K562 (cell line): ENCODE measurements at regions not wholly inside any gene's neighbourhood (a gene's known extent, or its start where the extent isn't known, plus 50 kb on each side); places are given as distances from the start of the nearest gene placed in this dataset.

Experiments
- ATAC-seq: fragments of 200-7000 bp; cut with Tn5 transposase; 3 replicates; pipeline ENCODE4 v1.9.1; 2020; ENCODE audit warnings: moderate library complexity
- BruUV-seq: library from RNA; stranded (reverse); fragments of 400-500 nt; replicated peaks from 2 replicates; lab custom pipeline; 2021; lab: Mats Ljungman, UMichigan
- CTCF ChIA-PET: fragments of 300-600 bp; formaldehyde crosslinking; extraction: SDS; loops from one replicate; lab custom pipeline; 2021; ENCODE audit warnings: low intra/inter-chr PET ratio; lab: Yijun Ruan, JAX
- POLR2A ChIA-PET: fragments of 300-600, 350-650 bp; sonication (Branson Sonifier 250); formaldehyde crosslinking; extraction: SDS; loops from one replicate; lab custom pipeline; 2021; ENCODE audit warnings: antibody characterized with exemption, inconsistent platforms; lab: Yijun Ruan, JAX
- DNase-seq, 4 experiments: peaks; one replicate each; pipeline versions ENCODE4 v3.0.0 to v3.0.0-alpha.2; 2011 to 2018; ENCODE audit warnings: low spot score in 3 of 4, mixed read lengths in 3 of 4; ENCODE audit errors: extremely low read depth in 1 of 4
- FAIRE-seq: peaks from 2 replicates; lab custom pipeline; 2011; peaks lifted over from hg19 to GRCh38; lab: Jason Lieb, UNC
- H2AFZ ChIP-seq: 2 replicates; pipeline ENCODE4 v1.6.0; 2011; ENCODE audit warnings: low read depth, low read length, control low read depth, inconsistent platforms
- H3K27ac ChIP-seq: fragments of 200-600 bp; 3 replicates; pipeline ENCODE4 v1.8.0; 2011; ENCODE audit warnings: low read depth, mild to moderate bottlenecking, control low read depth, inconsistent platforms, low read length, moderate library complexity, mixed read lengths; ENCODE audit errors: extremely low read depth
- H3K27me3 ChIP-seq, 2 experiments: fragments of 300-600 bp in 1 of 2; 2 replicates in 1 of 2; 3 replicates in 1 of 2; pipeline versions ENCODE4 v1.6.0 to v1.8.0; 2011; ENCODE audit warnings: inconsistent platforms in 2 of 2, low read length in 2 of 2, mild to moderate bottlenecking in 1 of 2, mixed read lengths in 1 of 2, moderate library complexity in 1 of 2; ENCODE audit not compliant: control insufficient read depth in 2 of 2, insufficient read depth in 2 of 2
- H3K36me3 ChIP-seq: fragments of 300-600 bp; 3 replicates; pipeline ENCODE4 v1.8.0; 2011; ENCODE audit warnings: mild to moderate bottlenecking, low read length, inconsistent platforms; ENCODE audit not compliant: control insufficient read depth, insufficient read depth
- H3K4me1 ChIP-seq, 2 experiments: fragments of 200-600 bp in 1 of 2; replicated peaks in 1 of 2; 2 replicates in 1 of 2; 3 replicates in 1 of 2; pipeline versions ENCODE4 v1.5.1 to v1.8.0; 2011; ENCODE audit warnings: inconsistent platforms in 2 of 2, low read length in 2 of 2, mild to moderate bottlenecking in 1 of 2, mixed read lengths in 1 of 2, moderate library complexity in 1 of 2; ENCODE audit not compliant: control insufficient read depth in 2 of 2, insufficient read depth in 2 of 2
- H3K4me2 ChIP-seq: 2 replicates; pipeline ENCODE4 v1.6.1; 2011; ENCODE audit warnings: low read length, control low read depth, inconsistent platforms, mixed read lengths; ENCODE audit not compliant: insufficient read depth
- H3K4me3 ChIP-seq: fragments of 200-600 bp; sonication (generic), shearing (Covaris generic); 2 replicates; pipeline ENCODE4 v1.5.1; 2016; ENCODE audit warnings: control low read depth, inconsistent platforms
- H3K79me2 ChIP-seq: fragments of 200-600 bp; 3 replicates; pipeline ENCODE4 v1.8.0; 2011; ENCODE audit warnings: low read length, inconsistent platforms; ENCODE audit not compliant: control insufficient read depth, insufficient read depth
- H3K9ac ChIP-seq, 2 experiments: 2 replicates each; pipeline versions ENCODE4 v1.6.0 to v1.6.1; 2011; ENCODE audit warnings: low read depth in 2 of 2, low read length in 2 of 2, control low read depth in 1 of 2, inconsistent platforms in 1 of 2, mild to moderate bottlenecking in 1 of 2, mixed read lengths in 1 of 2; ENCODE audit not compliant: insufficient read depth in 1 of 2
- H3K9me1 ChIP-seq: one replicate; pipeline ENCODE4 v1.6.0; 2011; ENCODE audit warnings: inconsistent platforms, mild to moderate bottlenecking, low read length, moderate library complexity; ENCODE audit not compliant: control insufficient read depth, insufficient read depth
- H3K9me3 ChIP-seq: replicated peaks from 2 replicates; pipeline ENCODE4 v1.5.1; 2011; ENCODE audit warnings: low read depth, low read length, inconsistent platforms; ENCODE audit not compliant: control insufficient read depth, insufficient read depth
- H4K20me1 ChIP-seq: replicated peaks from 2 replicates; pipeline ENCODE4 v1.6.1; 2011; ENCODE audit warnings: low read length, inconsistent platforms, mixed read lengths; ENCODE audit not compliant: control insufficient read depth, insufficient read depth
- ARID3A ChIP-seq: IDR thresholded peaks from 2 replicates; pipeline ENCODE4 v1.6.1; 2012; ENCODE audit warnings: low read depth, low read length, improper control_type of control experiment, borderline replicate concordance
- E2F5 ChIP-seq: sonication (generic); formaldehyde crosslinking; IDR thresholded peaks from 2 replicates; pipeline ENCODE4 v1.8.0; 2022; ENCODE audit warnings: mild to moderate bottlenecking, missing genetic modification reagents
- EP300 ChIP-seq: IDR thresholded peaks from 2 replicates; pipeline ENCODE4 v1.6.1; 2012; ENCODE audit warnings: low read length, improper control_type of control experiment
- NFE2L1 ChIP-seq: fragments of 450-650 bp; IDR thresholded peaks from 2 replicates; pipeline ENCODE4 v1.6.1; 2016; ENCODE audit warnings: missing genetic modification characterization, low read depth, mild to moderate bottlenecking, missing compliant biosample characterization, moderate library complexity, borderline replicate concordance
- ZFP91 ChIP-seq: sonication (generic); formaldehyde crosslinking; IDR thresholded peaks from 2 replicates; pipeline ENCODE4 v1.8.0; 2022; ENCODE audit warnings: mild to moderate bottlenecking, missing genetic modification reagents
- ZNF586 ChIP-seq: fragments of 450-650 bp; formaldehyde crosslinking; conservative IDR thresholded peaks from 2 replicates; pipeline ENCODE4 v1.4.0; 2020; ENCODE audit warnings: mild to moderate bottlenecking, moderate library complexity
- ZNF766 ChIP-seq: fragments of 200-800 bp; sonication (Bioruptor generic); conservative IDR thresholded peaks from 2 replicates; pipeline ENCODE4 v1.6.1; 2016; ENCODE audit warnings: missing genetic modification characterization, missing compliant biosample characterization
- ZNF77 ChIP-seq: fragments of 250-450 bp; sonication (Bioruptor Pico); IDR thresholded peaks from 2 replicates; pipeline ENCODE4 v1.5.0; 2020
- in situ Hi-C: fragments of 300-500 bp; cut with MboI; formaldehyde crosslinking; loops from 4 replicates; pipeline ENCODE4 v1.15.0; 2018; ENCODE audit warnings: inconsistent platforms, mixed read lengths
- intact Hi-C: fragments of 100-400 bp; cut with micrococcal nuclease; formaldehyde crosslinking; loops from 2 replicates; pipeline ENCODE4 v1.14.2; 2022

DNA sequence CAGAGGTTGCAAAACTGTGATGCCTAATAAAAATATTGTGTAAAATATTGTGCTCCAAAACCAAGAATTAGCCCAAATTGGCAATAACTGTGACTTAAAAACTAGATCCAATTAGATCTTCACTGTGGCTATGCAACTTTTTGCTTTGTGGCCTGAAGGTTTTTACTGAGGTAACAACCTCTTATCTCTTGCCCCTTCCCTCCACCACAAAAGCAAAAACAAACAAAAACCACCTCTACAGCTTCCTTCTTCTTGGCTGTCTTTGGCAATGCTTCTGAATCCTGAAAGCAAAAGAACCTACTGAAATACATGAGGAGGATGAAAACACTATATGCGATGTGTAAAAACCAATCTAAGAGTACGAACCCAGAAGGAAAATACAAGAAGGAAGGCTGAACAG lies 226.7 kb upstream of the MBL2 start (continued):
- TF ChIP-seq ZNF766 (no peak), EP300 (no peak)

- in situ Hi-C loops (no loop called here), intact Hi-C loops (no loop called here)
- Histone ChIP-seq H3K9me3 (no peaks in the 10 kb centered on the region; the same call in 1 of the 2 replicates), H3K4me1 (no peaks in the 10 kb centered on the region), H4K20me1 (no peaks in the 10 kb centered on the region), H2AFZ (no peak overlapping the region), H3K79me2 (no peaks in the 10 kb centered on the region), H3K4me3 (no peak overlapping the region), H3K36me3 (no peaks in the 10 kb centered on the region), H3K27ac (no peak overlapping the region), H3K4me2 (no peak overlapping the region), H3K9me1 (no peaks in the 10 kb centered on the region), H3K9ac (no peak overlapping the region), H3K27me3 (no peaks in the 10 kb centered on the region)
- FAIRE-seq (no peak), ATAC-seq (no peak), DNase-seq (no peak)
- no peak for TF ChIP-seq ARID3A
- TF ChIP-seq ZNF586 (CRISPR knock-in tag), result no peak
- no peak for TF ChIP-seq NFE2L1 (tag)
- no peak for TF ChIP-seq E2F5 (CRISPR knock-in tag)
- no peak for TF ChIP-seq ZFP91 (CRISPR knock-in tag)
- TF ChIP-seq ZNF77, result no peak
- ChIA-PET POLR2A (no interaction called here), CTCF (no interaction called here)
- no TSS peak for BruUV-seq
Observed at GRCh38 chr10:52997007-52997406, 224.4 kb upstream of the MBL2 start.
